ENCODE measurements at regions not wholly inside any gene's neighbourhood (a gene's known extent, or its start where the extent isn't known, plus 50 kb on each side); places are given as distances from the start of the nearest gene placed in this dataset.

DNA sequence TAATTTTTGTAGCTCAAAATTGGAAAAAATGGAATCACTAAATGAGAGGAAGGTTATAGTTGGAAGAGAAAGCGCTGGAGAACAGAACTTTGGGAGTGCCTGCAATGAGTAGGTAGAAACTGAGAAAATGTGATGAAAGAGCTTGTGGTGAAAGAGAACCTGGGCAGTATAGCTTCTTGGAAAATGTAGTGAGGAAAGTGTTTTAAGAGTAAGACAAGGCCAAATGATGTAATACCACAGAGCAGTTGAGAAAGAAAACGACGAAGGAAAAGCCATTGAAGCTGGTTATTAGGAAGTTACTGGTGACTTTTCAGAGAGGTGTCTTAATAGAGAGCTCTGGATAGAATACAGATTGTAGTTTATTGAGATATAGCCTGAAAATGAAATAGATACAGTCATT is 255.3 kb downstream of the AEBP2 start:
- H3K4me3 ChIP-seq (ENCODE audit: low read depth, low read length) = no peak overlapping the region
- no peak for DNase-seq (ENCODE audit: low read depth)
- H3K36me3 ChIP-seq (ENCODE audit: control insufficient read depth, insufficient read depth, low read length) = no peaks in the 10 kb centered on the region
- TF ChIP-seq, protein P1, sequence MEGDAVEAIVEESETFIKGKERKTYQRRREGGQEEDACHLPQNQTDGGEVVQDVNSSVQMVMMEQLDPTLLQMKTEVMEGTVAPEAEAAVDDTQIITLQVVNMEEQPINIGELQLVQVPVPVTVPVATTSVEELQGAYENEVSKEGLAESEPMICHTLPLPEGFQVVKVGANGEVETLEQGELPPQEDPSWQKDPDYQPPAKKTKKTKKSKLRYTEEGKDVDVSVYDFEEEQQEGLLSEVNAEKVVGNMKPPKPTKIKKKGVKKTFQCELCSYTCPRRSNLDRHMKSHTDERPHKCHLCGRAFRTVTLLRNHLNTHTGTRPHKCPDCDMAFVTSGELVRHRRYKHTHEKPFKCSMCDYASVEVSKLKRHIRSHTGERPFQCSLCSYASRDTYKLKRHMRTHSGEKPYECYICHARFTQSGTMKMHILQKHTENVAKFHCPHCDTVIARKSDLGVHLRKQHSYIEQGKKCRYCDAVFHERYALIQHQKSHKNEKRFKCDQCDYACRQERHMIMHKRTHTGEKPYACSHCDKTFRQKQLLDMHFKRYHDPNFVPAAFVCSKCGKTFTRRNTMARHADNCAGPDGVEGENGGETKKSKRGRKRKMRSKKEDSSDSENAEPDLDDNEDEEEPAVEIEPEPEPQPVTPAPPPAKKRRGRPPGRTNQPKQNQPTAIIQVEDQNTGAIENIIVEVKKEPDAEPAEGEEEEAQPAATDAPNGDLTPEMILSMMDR (IDR thresholded peaks at IDR 0.05; ENCODE audit: insufficient read depth, low read length, poor library complexity, severe bottlenecking) = no peak
- H3K27me3 ChIP-seq (ENCODE audit: control insufficient read depth, insufficient read depth, low read length) = no peaks in the 10 kb centered on the region

DNA sequence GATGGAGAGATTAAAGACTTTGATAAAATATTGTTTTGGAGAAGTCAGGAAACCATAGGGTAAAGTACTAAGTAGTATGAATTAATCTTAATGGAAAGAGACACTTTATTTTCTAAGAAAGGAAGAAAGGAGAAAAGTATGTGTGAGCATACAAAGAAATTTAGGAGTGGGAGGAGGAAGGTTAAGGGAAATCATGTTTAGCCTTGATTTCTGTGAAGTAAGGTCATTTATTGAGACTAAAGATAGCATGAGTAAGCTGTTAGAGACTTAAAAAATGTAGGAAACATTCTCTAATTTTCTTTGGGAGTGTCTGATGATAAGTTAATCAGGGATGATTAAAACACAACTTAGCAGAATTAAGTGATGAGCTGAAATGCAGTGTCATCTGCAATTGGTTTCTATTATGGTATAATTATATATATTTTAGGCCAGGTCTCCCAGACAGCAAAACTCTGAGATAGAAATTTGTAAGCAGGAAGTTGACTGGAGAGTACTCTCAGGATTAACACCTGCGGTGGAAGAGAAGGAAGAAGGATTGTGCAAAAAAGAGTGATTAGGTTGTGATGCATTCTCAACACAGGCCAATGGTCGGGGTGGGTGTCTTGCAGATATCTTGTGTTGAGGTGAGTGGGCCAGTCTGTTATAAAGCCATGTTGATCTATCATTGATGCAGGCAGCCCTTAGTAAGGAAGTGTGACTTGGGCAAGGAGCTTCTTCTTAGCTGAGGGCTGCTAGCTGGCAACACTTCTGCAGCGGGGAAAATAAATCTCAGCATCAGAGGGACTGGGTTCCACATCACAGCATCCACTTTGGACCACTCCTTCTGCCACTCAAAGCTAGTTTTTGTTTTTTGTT is 256.2 kb downstream of the AEBP2 start:
- TF ChIP-seq, protein P1 (IDR thresholded peaks at IDR 0.05; ENCODE audit: insufficient read depth, low read length, poor library complexity, severe bottlenecking) = no peak

DNA sequence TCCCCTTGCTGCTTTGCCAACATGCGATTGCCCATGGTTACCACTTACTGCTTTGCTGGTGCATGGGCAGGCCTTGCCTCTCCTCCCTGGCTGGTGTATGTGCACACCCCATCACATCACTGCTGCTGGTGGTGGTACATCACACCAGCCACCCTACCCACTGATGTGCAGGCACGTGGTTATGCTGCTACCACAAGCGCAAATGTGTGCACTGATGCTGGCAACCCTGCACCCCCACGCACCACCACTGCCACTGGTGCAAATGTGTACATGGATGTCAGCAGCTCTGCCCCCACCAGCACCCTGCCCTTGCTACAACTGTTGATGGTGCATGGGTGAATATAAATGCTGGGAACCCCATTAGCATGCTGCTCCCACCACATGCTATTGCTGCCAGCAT is 261.7 kb downstream of the AEBP2 start:
- TF ChIP-seq, protein P1 (IDR thresholded peaks at IDR 0.05; ENCODE audit: insufficient read depth, low read length, poor library complexity, severe bottlenecking) = no peak
- H3K4me3 ChIP-seq (ENCODE audit: low read depth, low read length) = no peak overlapping the region
- no peak for DNase-seq (ENCODE audit: low read depth)
- H3K36me3 ChIP-seq (ENCODE audit: control insufficient read depth, insufficient read depth, low read length) = no peaks in the 10 kb centered on the region
- H3K27me3 ChIP-seq (ENCODE audit: control insufficient read depth, insufficient read depth, low read length) = no peaks in the 10 kb centered on the region

More for the DNA sequence above, 256.2 kb downstream of the AEBP2 start:
- DNase-seq (ENCODE audit: low read depth) = no peak
- H3K27me3 ChIP-seq (ENCODE audit: control insufficient read depth, insufficient read depth, low read length) = no peaks in the 10 kb centered on the region
- H3K36me3 ChIP-seq (ENCODE audit: control insufficient read depth, insufficient read depth, low read length) = no peaks in the 10 kb centered on the region
- no peak overlapping the region for H3K4me3 ChIP-seq (ENCODE audit: low read depth, low read length)

DNA sequence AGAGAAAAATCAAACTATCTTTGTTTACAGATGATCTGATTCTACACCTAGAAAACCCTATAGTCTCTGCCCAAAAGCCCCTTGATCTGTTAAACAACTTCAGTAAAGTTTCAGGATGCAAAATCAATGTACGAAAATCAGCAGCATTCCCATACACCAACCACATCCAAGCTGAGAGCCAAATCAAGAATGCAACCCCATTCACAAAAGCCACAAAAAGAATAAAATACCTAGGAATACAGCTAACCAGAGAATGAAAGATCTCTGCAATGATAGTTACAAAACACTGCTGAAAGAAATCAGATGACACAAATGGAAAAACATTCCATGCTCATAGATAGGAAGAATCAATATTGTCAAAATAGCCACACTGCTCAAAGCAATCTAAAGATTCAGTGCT is 265.7 kb downstream of the AEBP2 start:
- no peaks in the 10 kb centered on the region for H3K27me3 ChIP-seq (ENCODE audit: control insufficient read depth, insufficient read depth, low read length)
- no peak for DNase-seq (ENCODE audit: low read depth)
- no peaks in the 10 kb centered on the region for H3K36me3 ChIP-seq (ENCODE audit: control insufficient read depth, insufficient read depth, low read length)
- TF ChIP-seq, protein P1 (IDR thresholded peaks at IDR 0.05; ENCODE audit: insufficient read depth, low read length, poor library complexity, severe bottlenecking) = no peak
- no peak overlapping the region for H3K4me3 ChIP-seq (ENCODE audit: low read depth, low read length)

DNA sequence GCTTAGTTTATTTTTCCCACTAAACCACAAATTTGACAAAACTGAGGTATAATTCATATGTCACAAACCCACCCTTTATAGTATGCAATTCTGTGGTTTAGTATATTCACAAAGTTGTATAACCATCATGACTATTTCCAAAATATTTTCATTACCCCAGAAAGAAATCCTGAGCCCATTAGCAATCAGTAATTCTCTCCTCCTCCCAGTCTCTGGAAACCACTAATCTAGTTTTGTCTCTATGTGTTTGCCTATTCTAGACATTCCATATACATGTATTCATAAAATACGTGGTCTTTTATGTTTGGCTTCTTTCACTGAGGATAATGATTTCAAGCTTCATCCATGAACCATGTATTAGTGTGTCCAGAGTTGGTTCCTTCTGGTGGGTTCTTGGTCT is 267.6 kb downstream of the AEBP2 start:
- TF ChIP-seq, protein P1 (IDR thresholded peaks at IDR 0.05; ENCODE audit: insufficient read depth, low read length, poor library complexity, severe bottlenecking) = no peak
- Histone ChIP-seq H3K4me3 (ENCODE audit: low read depth, low read length) (no peak overlapping the region), H3K36me3 (ENCODE audit: control insufficient read depth, insufficient read depth, low read length) (no peaks in the 10 kb centered on the region), H3K27me3 (ENCODE audit: control insufficient read depth, insufficient read depth, low read length) (no peaks in the 10 kb centered on the region)
- no peak for DNase-seq (ENCODE audit: low read depth)

All from kidney epithelial cell (primary cell).